ENCODE measurements at regions not wholly inside any gene's neighbourhood (a gene's known extent, or its start where the extent isn't known, plus 50 kb on each side); places are given as distances from the start of the nearest gene placed in this dataset.

DNA sequence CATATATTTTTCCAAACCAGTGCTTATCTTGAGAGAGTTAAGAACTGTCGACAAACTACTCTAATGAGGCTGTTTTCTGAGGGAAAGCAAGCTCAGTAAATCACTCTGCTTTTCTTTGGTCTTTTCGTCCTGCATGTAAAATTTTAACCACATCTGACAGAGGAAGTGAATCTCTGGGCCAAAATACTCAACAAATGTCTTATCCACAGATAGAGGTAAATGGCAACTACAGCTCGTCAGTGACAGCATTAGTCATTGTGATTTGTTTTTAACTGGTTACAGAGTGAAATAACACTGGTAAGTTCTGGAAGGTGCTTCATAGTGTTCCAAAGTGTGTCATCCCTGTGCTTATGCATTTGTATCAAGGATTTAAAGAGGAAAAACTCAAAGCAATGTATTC, 82.6 kb upstream of the SLC8A1 start:
- TF ChIP-seq, protein P1, sequence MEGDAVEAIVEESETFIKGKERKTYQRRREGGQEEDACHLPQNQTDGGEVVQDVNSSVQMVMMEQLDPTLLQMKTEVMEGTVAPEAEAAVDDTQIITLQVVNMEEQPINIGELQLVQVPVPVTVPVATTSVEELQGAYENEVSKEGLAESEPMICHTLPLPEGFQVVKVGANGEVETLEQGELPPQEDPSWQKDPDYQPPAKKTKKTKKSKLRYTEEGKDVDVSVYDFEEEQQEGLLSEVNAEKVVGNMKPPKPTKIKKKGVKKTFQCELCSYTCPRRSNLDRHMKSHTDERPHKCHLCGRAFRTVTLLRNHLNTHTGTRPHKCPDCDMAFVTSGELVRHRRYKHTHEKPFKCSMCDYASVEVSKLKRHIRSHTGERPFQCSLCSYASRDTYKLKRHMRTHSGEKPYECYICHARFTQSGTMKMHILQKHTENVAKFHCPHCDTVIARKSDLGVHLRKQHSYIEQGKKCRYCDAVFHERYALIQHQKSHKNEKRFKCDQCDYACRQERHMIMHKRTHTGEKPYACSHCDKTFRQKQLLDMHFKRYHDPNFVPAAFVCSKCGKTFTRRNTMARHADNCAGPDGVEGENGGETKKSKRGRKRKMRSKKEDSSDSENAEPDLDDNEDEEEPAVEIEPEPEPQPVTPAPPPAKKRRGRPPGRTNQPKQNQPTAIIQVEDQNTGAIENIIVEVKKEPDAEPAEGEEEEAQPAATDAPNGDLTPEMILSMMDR (conservative IDR thresholded peaks at IDR 0.05 in 1 of 2, IDR thresholded peaks at IDR 0.05 in 1 of 2; ENCODE audit: extremely low read depth in 1 of 2, insufficient read depth in 1 of 2, low read depth in 1 of 2, low read length in 2 of 2), result no peak
- TF ChIP-seq EZH2 (IDR thresholded peaks at IDR 0.05; ENCODE audit: borderline replicate concordance, low read length), result no peak

Data from mammary epithelial cell (primary cell).